ENCODE measurements at regions not wholly inside any gene's neighbourhood (a gene's known extent, or its start where the extent isn't known, plus 50 kb on each side); places are given as distances from the start of the nearest gene placed in this dataset.

DNA sequence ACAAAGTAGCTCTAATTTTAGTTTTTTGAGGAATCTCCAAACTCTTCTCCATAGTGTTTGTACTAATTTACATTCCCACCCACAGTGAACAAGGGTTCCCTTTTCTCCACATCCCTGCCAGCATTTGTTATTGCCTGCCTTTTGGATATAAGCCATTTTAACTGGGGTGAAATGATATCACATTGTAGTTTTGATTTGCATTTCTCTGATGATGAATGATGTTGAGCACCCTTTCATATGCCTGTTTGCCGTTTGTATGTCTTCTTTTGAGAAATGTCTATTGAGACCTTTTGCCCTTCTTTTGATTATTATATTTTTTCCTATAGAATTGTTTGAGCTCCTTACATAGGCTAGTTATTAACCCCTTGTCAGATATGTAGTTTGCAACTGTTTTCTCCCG lies 239.9 kb upstream of the TPM1 start:
- Mint-ChIP-seq H3K36me3 (ENCODE audit: unreplicated experiment) (peaks cover 2% of the 10 kb centered on the region), H3K9me3 (ENCODE audit: unreplicated experiment) (no peaks in the 10 kb centered on the region), H3K27me3 (ENCODE audit: unreplicated experiment) (no peaks in the 10 kb centered on the region), H3K4me1 (ENCODE audit: unreplicated experiment) (peaks cover 3% of the 10 kb centered on the region), H3K4me3 (ENCODE audit: unreplicated experiment) (no peak overlapping the region), H3K27ac (ENCODE audit: unreplicated experiment) (no peak overlapping the region)
- no peak for DNase-seq (ENCODE audit: extremely low spot score, unreplicated experiment)
- TF ChIP-seq, protein P1, sequence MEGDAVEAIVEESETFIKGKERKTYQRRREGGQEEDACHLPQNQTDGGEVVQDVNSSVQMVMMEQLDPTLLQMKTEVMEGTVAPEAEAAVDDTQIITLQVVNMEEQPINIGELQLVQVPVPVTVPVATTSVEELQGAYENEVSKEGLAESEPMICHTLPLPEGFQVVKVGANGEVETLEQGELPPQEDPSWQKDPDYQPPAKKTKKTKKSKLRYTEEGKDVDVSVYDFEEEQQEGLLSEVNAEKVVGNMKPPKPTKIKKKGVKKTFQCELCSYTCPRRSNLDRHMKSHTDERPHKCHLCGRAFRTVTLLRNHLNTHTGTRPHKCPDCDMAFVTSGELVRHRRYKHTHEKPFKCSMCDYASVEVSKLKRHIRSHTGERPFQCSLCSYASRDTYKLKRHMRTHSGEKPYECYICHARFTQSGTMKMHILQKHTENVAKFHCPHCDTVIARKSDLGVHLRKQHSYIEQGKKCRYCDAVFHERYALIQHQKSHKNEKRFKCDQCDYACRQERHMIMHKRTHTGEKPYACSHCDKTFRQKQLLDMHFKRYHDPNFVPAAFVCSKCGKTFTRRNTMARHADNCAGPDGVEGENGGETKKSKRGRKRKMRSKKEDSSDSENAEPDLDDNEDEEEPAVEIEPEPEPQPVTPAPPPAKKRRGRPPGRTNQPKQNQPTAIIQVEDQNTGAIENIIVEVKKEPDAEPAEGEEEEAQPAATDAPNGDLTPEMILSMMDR (IDR thresholded peaks at IDR 0.05): no peak

DNA sequence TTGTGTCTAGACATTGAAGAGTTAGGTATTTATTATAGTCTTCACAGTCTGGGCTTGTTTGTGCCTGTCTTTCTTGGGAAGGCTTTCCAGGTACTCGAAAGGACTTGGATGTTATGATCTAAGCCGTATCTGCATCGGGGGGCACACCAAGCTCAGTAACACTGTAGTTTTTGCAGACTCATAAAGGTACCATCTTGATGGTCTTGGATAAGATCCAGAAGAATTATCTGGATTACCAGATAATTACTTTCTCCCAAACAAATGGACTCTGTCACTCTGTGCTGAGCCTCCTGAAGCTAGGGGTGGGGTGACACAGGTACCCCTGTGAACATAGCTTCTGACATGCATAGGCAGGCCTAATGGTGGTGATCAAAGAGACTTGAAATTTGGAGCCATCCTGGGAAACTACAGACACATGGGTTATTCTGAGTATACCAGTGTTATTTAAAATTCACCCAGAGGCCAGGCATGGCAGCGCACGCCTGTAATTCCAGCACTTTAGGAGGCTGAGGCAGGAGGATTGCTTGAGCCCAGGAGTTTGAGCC lies 238.6 kb upstream of the TPM1 start:
- TF ChIP-seq, protein P1 (IDR thresholded peaks at IDR 0.05): no peak
- DNase-seq (ENCODE audit: extremely low spot score, unreplicated experiment): no peak
- H3K4me1 Mint-ChIP-seq (ENCODE audit: unreplicated experiment): no peaks in the 10 kb centered on the region
- H3K4me3 Mint-ChIP-seq (ENCODE audit: unreplicated experiment): no peak overlapping the region
- no peaks in the 10 kb centered on the region for H3K9me3 Mint-ChIP-seq (ENCODE audit: unreplicated experiment)
- peaks cover 2% of the 10 kb centered on the region for H3K36me3 Mint-ChIP-seq (ENCODE audit: unreplicated experiment)
- H3K27me3 Mint-ChIP-seq (ENCODE audit: unreplicated experiment): no peaks in the 10 kb centered on the region
- no peak overlapping the region for H3K27ac Mint-ChIP-seq (ENCODE audit: unreplicated experiment)

DNA sequence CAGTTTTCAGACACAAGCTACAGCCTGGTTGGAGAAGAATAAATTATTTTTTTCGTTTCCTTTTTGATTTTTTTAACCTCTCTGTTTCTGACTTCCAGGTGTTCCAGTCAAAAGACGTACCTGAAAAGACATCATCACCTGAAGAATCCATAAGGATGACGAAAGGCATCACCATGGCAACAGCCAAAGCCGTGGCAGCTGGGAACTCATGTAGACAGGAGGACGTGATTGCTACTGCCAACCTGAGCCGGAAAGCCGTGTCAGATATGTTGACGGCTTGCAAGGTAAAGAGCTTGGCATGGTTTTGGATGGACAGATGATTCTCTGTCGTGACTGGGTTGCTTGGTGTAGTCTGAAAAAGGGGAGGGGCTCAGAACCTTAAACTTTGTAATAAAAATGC lies 237.0 kb upstream of the TPM1 start:
- Mint-ChIP-seq H3K4me3 (ENCODE audit: unreplicated experiment) (no peak overlapping the region), H3K4me1 (ENCODE audit: unreplicated experiment) (peaks cover 11% of the 10 kb centered on the region), H3K27ac (ENCODE audit: unreplicated experiment) (no peak overlapping the region), H3K27me3 (ENCODE audit: unreplicated experiment) (no peaks in the 10 kb centered on the region), H3K9me3 (ENCODE audit: unreplicated experiment) (no peaks in the 10 kb centered on the region), H3K36me3 (ENCODE audit: unreplicated experiment) (peaks cover 2% of the 10 kb centered on the region)
- DNase-seq (ENCODE audit: extremely low spot score, unreplicated experiment): no peak
- TF ChIP-seq, protein P1 (IDR thresholded peaks at IDR 0.05): no peak

- Mint-ChIP-seq H3K27ac (ENCODE audit: unreplicated experiment) (no peak overlapping the region), H3K36me3 (ENCODE audit: unreplicated experiment) (peaks cover 2% of the 10 kb centered on the region), H3K4me1 (ENCODE audit: unreplicated experiment) (peaks cover 11% of the 10 kb centered on the region), H3K27me3 (ENCODE audit: unreplicated experiment) (no peaks in the 10 kb centered on the region), H3K9me3 (ENCODE audit: unreplicated experiment) (no peaks in the 10 kb centered on the region), H3K4me3 (ENCODE audit: unreplicated experiment) (no peak overlapping the region)
- no peak for DNase-seq (ENCODE audit: extremely low spot score, unreplicated experiment)
- TF ChIP-seq, protein P1 (IDR thresholded peaks at IDR 0.05): no peak
Observed at GRCh38 chr15:62807539-62808130, 234.9 kb upstream of the TPM1 start.

DNA sequence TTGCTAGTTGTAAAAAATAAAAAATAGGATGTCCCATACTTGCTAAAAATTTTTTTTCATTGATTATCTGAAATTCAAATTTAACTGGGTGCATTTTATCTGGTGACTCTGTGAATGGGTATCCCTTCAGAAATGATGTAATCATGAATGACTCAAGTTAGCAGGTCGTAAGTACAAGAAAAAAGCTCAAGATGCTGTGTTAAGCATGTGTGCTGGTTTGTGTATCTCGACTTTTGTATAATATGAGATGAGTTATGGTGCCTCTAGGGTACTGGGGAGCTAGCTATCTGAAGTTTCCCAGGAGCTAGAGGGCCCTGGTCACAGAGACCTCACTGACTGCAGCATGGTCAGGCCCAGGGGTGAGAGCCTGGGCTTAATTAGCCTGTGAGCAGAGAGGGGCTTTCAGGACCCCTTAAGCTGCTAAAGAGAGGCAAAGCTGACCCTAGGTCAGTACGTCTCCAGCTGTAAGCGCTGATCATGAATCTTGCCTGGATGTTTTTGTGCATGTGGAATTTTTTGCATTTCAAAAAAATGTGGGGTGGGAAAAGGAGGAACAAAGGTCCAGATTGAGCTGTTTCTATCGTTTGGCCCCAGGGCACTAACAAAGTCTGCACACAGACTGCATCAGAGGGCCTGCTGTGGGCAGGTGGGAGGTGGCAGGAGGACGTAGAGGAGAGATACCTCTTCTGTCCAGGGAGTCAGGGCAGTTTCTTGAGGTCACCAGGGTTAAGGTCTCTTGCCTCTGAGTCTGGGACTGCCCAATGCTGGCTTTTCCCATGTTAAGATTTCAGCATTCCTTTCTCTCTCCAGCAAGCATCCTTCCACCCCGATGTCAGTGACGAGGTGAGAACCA lies 233.2 kb upstream of the TPM1 start:
- H3K4me3 Mint-ChIP-seq (ENCODE audit: unreplicated experiment): no peak overlapping the region
- no peaks in the 10 kb centered on the region for H3K27me3 Mint-ChIP-seq (ENCODE audit: unreplicated experiment)
- peaks cover 11% of the 10 kb centered on the region for H3K4me1 Mint-ChIP-seq (ENCODE audit: unreplicated experiment)
- TF ChIP-seq, protein P1 (IDR thresholded peaks at IDR 0.05): no peak
- peaks cover 2% of the 10 kb centered on the region for H3K36me3 Mint-ChIP-seq (ENCODE audit: unreplicated experiment)
- no peaks in the 10 kb centered on the region for H3K9me3 Mint-ChIP-seq (ENCODE audit: unreplicated experiment)
- no peak for DNase-seq (ENCODE audit: extremely low spot score, unreplicated experiment)
- no peak overlapping the region for H3K27ac Mint-ChIP-seq (ENCODE audit: unreplicated experiment)

Measured in osteocyte (in vitro differentiated cells).